Neural progenitor cell (in vitro differentiated cells): ENCODE measurements at regions not wholly inside any gene's neighbourhood (a gene's known extent, or its start where the extent isn't known, plus 50 kb on each side); places are given as distances from the start of the nearest gene placed in this dataset.
"Not testable (repeated sequence)": the region's sequence is repeated elsewhere in the genome, so short reads cannot be mapped to it uniquely, and the experiment has no call there.

Experiments used
- DNase-seq: peaks from one replicate; pipeline ENCODE4 v3.0.0-alpha.2; 2016; ENCODE audit warnings: low spot score
- H2AFZ ChIP-seq: fragments of 200-600 bp; sonication (generic); replicated peaks from 2 replicates; pipeline ENCODE4 v1.6.1; 2016; ENCODE audit warnings: antibody characterized with exemption
- H3F3A ChIP-seq: fragments of 200-600 bp; sonication (generic); 2 replicates; pipeline ENCODE4 v1.6.1; 2016; ENCODE audit warnings: antibody characterized with exemption, low read depth
- H3K27ac ChIP-seq: fragments of 200-600 bp; sonication (generic); 2 replicates; pipeline ENCODE4 v1.5.1; 2016; ENCODE audit warnings: mild to moderate bottlenecking
- H3K27me3 ChIP-seq: fragments of 200-600 bp; sonication (generic); 2 replicates; pipeline ENCODE4 v1.6.1; 2016; ENCODE audit warnings: mild to moderate bottlenecking, moderate library complexity
- H3K36me3 ChIP-seq: fragments of 200-600 bp; sonication (generic); 2 replicates; pipeline ENCODE4 v1.5.1; 2016
- H3K4me1 ChIP-seq: fragments of 200-600 bp; sonication (generic); 2 replicates; pipeline ENCODE4 v1.6.1; 2016; ENCODE audit warnings: mixed run types
- H3K4me2 ChIP-seq: fragments of 200-600 bp; sonication (generic); 2 replicates; pipeline ENCODE4 v1.6.1; 2016
- H3K4me3 ChIP-seq: fragments of 200-600 bp; sonication (generic); 2 replicates; pipeline ENCODE4 v1.5.1; 2016
- H3K79me2 ChIP-seq: fragments of 200-600 bp; sonication (generic); 2 replicates; pipeline ENCODE4 v1.6.1; 2016; ENCODE audit warnings: low read depth
- H3K9ac ChIP-seq: fragments of 200-600 bp; sonication (generic); 2 replicates; pipeline ENCODE4 v1.6.1; 2016
- H3K9me3 ChIP-seq: fragments of 200-600 bp; sonication (generic); 2 replicates; pipeline ENCODE4 v1.5.1; 2016; ENCODE audit warnings: low read depth
- H4K20me1 ChIP-seq: fragments of 200-600 bp; sonication (generic); 2 replicates; pipeline ENCODE4 v1.6.1; 2016; ENCODE audit warnings: low read depth
- H3K27ac Mint-ChIP-seq: 3 replicates; pipeline ENCODE4 v1.8.0; 2021; ENCODE audit warnings: mixed read lengths
- H3K27me3 Mint-ChIP-seq: 2 replicates; pipeline ENCODE4 v1.8.0; 2022; ENCODE audit warnings: low read depth, mild to moderate bottlenecking, inconsistent platforms, moderate library complexity, mixed read lengths; ENCODE audit not compliant: insufficient read depth
- H3K36me3 Mint-ChIP-seq: 3 replicates; pipeline ENCODE4 v1.8.0; 2021; ENCODE audit warnings: mixed read lengths
- H3K4me1 Mint-ChIP-seq: 3 replicates; pipeline ENCODE4 v1.8.0; 2021; ENCODE audit warnings: mixed read lengths
- H3K4me3 Mint-ChIP-seq: 3 replicates; pipeline ENCODE4 v1.8.0; 2021; ENCODE audit warnings: mild to moderate bottlenecking, moderate library complexity, mixed read lengths
- H3K9me3 Mint-ChIP-seq: 3 replicates; pipeline ENCODE4 v1.8.0; 2020; ENCODE audit warnings: mixed read lengths
- CTCF ChIP-seq: fragments of 200-600 bp; sonication (generic); IDR thresholded peaks from 2 replicates; pipeline ENCODE4 v1.5.1; 2017; ENCODE audit warnings: antibody characterized with exemption, mild to moderate bottlenecking
- EZH2 ChIP-seq: fragments of 200-600 bp; sonication (generic); IDR thresholded peaks from 2 replicates; pipeline ENCODE4 v1.6.1; 2017; ENCODE audit warnings: antibody characterized with exemption, mild to moderate bottlenecking, moderate library complexity
- EZH2phosphoT487 ChIP-seq: fragments of 200-600 bp; sonication (generic); IDR thresholded peaks from 2 replicates; pipeline ENCODE4 v1.6.1; 2017; ENCODE audit warnings: antibody characterized with exemption

- peaks cover 4% of the 10 kb centered on the region for H3F3A ChIP-seq
- peaks cover 2% of the 10 kb centered on the region for H3K27me3 Mint-ChIP-seq
- H3K36me3 ChIP-seq = no peaks in the 10 kb centered on the region
- no peaks in the 10 kb centered on the region for H4K20me1 ChIP-seq
- no peaks in the 10 kb centered on the region for H3K9me3 Mint-ChIP-seq
- H3K4me1 Mint-ChIP-seq = peaks cover 3% of the 10 kb centered on the region
- H3K4me3 Mint-ChIP-seq = no peak overlapping the region
- no peaks in the 10 kb centered on the region for H3K27me3 ChIP-seq
- H3K27ac Mint-ChIP-seq = no peak overlapping the region
- no peaks in the 10 kb centered on the region for H3K79me2 ChIP-seq
- H2AFZ ChIP-seq = no peak overlapping the region
- H3K27ac ChIP-seq = no peak overlapping the region
- no peak for TF ChIP-seq CTCF
- no peak for DNase-seq
- H3K36me3 Mint-ChIP-seq = peaks cover 2% of the 10 kb centered on the region
- H3K9ac ChIP-seq = no peak overlapping the region
- H3K4me2 ChIP-seq = no peak overlapping the region
- no peaks in the 10 kb centered on the region for H3K9me3 ChIP-seq
- no peak overlapping the region for H3K4me3 ChIP-seq
- peaks cover 9% of the 10 kb centered on the region for H3K4me1 ChIP-seq
Measured at GRCh38 chr12:46970636-46971035, 108.8 kb upstream of the PCED1B start.

- not testable (repeated sequence) for H2AFZ ChIP-seq, H3K4me3 ChIP-seq, H3K9me3 Mint-ChIP-seq, H3K36me3 Mint-ChIP-seq, H3K4me1 ChIP-seq, H3K36me3 ChIP-seq, H3K27ac Mint-ChIP-seq, H3K27ac ChIP-seq, H3K79me2 ChIP-seq, H3F3A ChIP-seq, H4K20me1 ChIP-seq, H3K4me1 Mint-ChIP-seq, H3K4me2 ChIP-seq, H3K9ac ChIP-seq, H3K9me3 ChIP-seq, H3K27me3 ChIP-seq, H3K4me3 Mint-ChIP-seq, H3K27me3 Mint-ChIP-seq, DNase-seq
Measured at GRCh38 chr12:46973937-46974336, 105.5 kb upstream of the PCED1B start.

GRCh38 chr12:46977871-46978375 is 101.5 kb upstream of the PCED1B start:
- no peaks in the 10 kb centered on the region for H3K4me1 Mint-ChIP-seq
- Histone ChIP-seq H3K27ac (no peak overlapping the region), H2AFZ (no peak overlapping the region), H4K20me1 (no peaks in the 10 kb centered on the region), H3K4me1 (no peaks in the 10 kb centered on the region), H3K79me2 (no peaks in the 10 kb centered on the region), H3K4me2 (no peak overlapping the region), H3K36me3 (no peaks in the 10 kb centered on the region), H3K9me3 (no peaks in the 10 kb centered on the region), H3F3A (no peaks in the 10 kb centered on the region), H3K27me3 (no peaks in the 10 kb centered on the region), H3K4me3 (no peak overlapping the region), H3K9ac (no peak overlapping the region)
- peaks cover 2% of the 10 kb centered on the region for H3K27me3 Mint-ChIP-seq
- no peak overlapping the region for H3K4me3 Mint-ChIP-seq
- no peaks in the 10 kb centered on the region for H3K9me3 Mint-ChIP-seq
- no peak for DNase-seq
- no peak overlapping the region for H3K27ac Mint-ChIP-seq
- H3K36me3 Mint-ChIP-seq = peaks cover 2% of the 10 kb centered on the region
- no peak for TF ChIP-seq EZH2phosphoT487
- no peak for TF ChIP-seq CTCF

GRCh38 chr12:46981622-46982021 is 97.8 kb upstream of the PCED1B start:
- Histone ChIP-seq H3F3A (no peaks in the 10 kb centered on the region), H3K79me2 (no peaks in the 10 kb centered on the region), H3K9ac (no peak overlapping the region), H3K36me3 (no peaks in the 10 kb centered on the region), H3K27me3 (no peaks in the 10 kb centered on the region), H2AFZ (no peak overlapping the region), H3K27ac (no peak overlapping the region), H4K20me1 (no peaks in the 10 kb centered on the region), H3K9me3 (no peaks in the 10 kb centered on the region), H3K4me3 (no peak overlapping the region), H3K4me1 (peaks cover 6% of the 10 kb centered on the region), H3K4me2 (no peak overlapping the region)
- Mint-ChIP-seq H3K27ac (no peak overlapping the region), H3K4me3 (no peak overlapping the region), H3K36me3 (no peaks in the 10 kb centered on the region), H3K27me3 (no peaks in the 10 kb centered on the region), H3K4me1 (no peaks in the 10 kb centered on the region), H3K9me3 (no peaks in the 10 kb centered on the region)
- DNase-seq = no peak
- no peak for TF ChIP-seq CTCF
- TF ChIP-seq EZH2 = no peak
- no peak for TF ChIP-seq EZH2phosphoT487
